ENCODE measurements at regions not wholly inside any gene's neighbourhood (a gene's known extent, or its start where the extent isn't known, plus 50 kb on each side); places are given as distances from the start of the nearest gene placed in this dataset.

DNA sequence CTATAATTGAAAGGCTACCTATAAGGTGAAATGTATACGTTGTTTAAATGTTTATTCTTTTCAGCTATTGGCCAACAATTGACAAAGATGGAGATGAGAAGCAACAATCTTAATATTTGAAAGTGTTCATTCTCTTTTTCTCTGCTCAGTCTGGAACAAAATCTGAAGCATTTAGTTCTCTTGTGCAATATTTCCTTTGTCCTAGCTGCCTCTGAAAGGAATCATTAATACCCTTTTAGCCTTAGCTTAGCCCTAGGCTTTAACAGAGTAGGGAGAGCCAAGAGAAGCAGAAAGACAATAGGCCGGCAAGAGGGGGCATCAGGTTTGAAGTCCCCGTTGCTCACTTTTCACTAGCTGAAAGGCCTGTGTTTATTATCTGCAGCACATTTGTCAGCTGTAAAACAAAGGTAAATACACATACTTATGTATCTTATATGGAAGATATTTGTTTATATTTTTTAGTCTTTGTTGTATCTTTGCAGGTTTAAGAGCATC lies 422.5 kb upstream of the SEMA6D start:
- TF ChIP-seq CTCF (IDR thresholded peaks at IDR 0.05; ENCODE audit: low read depth, low read length) (no peak), POLR2A (IDR thresholded peaks at IDR 0.05; ENCODE audit: extremely low read depth, insufficient read length) (no peak), MYC (IDR thresholded peaks at IDR 0.05; ENCODE audit: low read depth, low read length) (no peak)
- TF ChIP-seq, protein P1, sequence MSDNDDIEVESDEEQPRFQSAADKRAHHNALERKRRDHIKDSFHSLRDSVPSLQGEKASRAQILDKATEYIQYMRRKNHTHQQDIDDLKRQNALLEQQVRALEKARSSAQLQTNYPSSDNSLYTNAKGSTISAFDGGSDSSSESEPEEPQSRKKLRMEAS (IDR thresholded peaks at IDR 0.05; ENCODE audit: low read depth, low read length): no peak
